ENCODE measurements at regions not wholly inside any gene's neighbourhood (a gene's known extent, or its start where the extent isn't known, plus 50 kb on each side); places are given as distances from the start of the nearest gene placed in this dataset.

- TF ChIP-seq, protein P1, sequence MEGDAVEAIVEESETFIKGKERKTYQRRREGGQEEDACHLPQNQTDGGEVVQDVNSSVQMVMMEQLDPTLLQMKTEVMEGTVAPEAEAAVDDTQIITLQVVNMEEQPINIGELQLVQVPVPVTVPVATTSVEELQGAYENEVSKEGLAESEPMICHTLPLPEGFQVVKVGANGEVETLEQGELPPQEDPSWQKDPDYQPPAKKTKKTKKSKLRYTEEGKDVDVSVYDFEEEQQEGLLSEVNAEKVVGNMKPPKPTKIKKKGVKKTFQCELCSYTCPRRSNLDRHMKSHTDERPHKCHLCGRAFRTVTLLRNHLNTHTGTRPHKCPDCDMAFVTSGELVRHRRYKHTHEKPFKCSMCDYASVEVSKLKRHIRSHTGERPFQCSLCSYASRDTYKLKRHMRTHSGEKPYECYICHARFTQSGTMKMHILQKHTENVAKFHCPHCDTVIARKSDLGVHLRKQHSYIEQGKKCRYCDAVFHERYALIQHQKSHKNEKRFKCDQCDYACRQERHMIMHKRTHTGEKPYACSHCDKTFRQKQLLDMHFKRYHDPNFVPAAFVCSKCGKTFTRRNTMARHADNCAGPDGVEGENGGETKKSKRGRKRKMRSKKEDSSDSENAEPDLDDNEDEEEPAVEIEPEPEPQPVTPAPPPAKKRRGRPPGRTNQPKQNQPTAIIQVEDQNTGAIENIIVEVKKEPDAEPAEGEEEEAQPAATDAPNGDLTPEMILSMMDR (IDR thresholded peaks at IDR 0.05; ENCODE audit: low read depth, low read length): no peak
- H3K4me3 ChIP-seq (ENCODE audit: low read depth, low read length): no peak overlapping the region
Measured at GRCh38 chr2:217096474-217097225, 236.8 kb upstream of the TNP1 start.

- TF ChIP-seq, protein P1 (IDR thresholded peaks at IDR 0.05; ENCODE audit: low read depth, low read length): no peak
- no peak overlapping the region for H3K4me3 ChIP-seq (ENCODE audit: low read depth, low read length)
Measured at GRCh38 chr2:217095511-217096205, 235.8 kb upstream of the TNP1 start.

- H3K4me3 ChIP-seq (ENCODE audit: low read depth, low read length): no peak overlapping the region
- TF ChIP-seq, protein P1 (IDR thresholded peaks at IDR 0.05; ENCODE audit: low read depth, low read length): no peak
Measured at GRCh38 chr2:217092710-217093379, 233.0 kb upstream of the TNP1 start.

DNA sequence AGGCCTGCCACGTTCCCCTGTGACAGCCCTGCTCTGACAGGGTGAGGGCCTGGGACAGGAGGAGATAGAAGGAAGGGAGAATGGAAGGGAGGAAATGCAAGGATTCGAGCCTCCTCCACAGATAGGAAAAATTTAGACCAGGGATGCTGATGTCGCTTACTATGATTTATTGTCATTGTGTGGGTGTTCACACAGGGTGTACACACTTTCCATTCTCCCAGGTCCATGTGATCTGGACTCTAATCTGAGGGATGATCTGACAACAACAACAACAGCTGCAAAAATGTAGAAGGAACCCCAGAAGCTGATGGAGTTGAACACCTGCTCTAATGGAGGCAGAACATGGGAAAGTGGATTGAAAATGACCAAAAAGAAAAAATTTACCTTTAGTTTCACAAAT is 231.7 kb upstream of the TNP1 start:
- TF ChIP-seq, protein P1 (IDR thresholded peaks at IDR 0.05; ENCODE audit: low read depth, low read length): no peak
- no peak overlapping the region for H3K4me3 ChIP-seq (ENCODE audit: low read depth, low read length)

DNA sequence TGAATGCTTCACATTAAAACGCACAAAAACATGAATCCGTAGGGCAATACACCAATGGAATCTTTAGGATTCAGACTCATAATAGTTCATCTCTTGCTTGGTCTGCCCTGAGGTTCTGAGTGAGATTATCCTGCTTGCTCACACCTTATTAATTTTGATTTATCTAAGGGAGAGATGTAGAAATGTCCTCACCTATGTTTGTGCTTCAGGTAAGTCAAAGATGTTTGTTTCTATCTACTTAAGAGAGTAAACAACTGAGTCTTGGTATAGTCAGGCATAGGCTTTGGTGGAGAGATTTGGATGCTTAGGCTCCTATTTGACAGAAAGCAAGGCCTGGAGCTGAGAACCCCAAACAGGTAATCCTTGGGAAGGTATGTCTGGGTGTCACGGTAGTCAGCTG is 231.0 kb upstream of the TNP1 start:
- H3K4me3 ChIP-seq (ENCODE audit: low read depth, low read length): no peak overlapping the region
- TF ChIP-seq, protein P1 (IDR thresholded peaks at IDR 0.05; ENCODE audit: low read depth, low read length): no peak

- TF ChIP-seq, protein P1 (IDR thresholded peaks at IDR 0.05; ENCODE audit: low read depth, low read length): no peak
Measured at GRCh38 chr2:217090024-217090473, 230.2 kb upstream of the TNP1 start.

DNA sequence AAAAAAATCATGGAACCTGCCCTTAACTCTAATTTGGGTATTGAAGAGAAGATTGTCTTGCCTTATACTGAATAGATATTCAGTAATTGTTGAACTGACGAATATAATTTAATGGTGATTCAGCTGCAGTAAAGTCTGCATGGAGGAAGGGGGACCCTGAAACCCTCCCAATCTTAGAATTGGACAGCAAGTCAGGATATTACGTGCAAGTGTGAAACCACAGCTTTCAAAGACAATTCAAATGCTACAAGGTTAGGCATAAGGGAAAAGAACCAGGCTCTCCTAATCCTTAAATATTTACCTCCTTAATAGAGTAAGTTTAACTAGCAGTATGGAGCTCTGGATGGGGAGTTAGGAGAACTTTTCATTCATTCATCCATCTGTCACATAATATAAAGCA is 226.9 kb upstream of the TNP1 start:
- TF ChIP-seq, protein P1 (IDR thresholded peaks at IDR 0.05; ENCODE audit: low read depth, low read length): no peak

More at GRCh38 chr2:217090024-217090473, 230.2 kb upstream of the TNP1 start:
- no peak overlapping the region for H3K4me3 ChIP-seq (ENCODE audit: low read depth, low read length)

More for the DNA sequence above, 226.9 kb upstream of the TNP1 start:
- no peak overlapping the region for H3K4me3 ChIP-seq (ENCODE audit: low read depth, low read length)

All from WI38 (cell line).